GM12878 (cell line): ENCODE measurements at regions not wholly inside any gene's neighbourhood (a gene's known extent, or its start where the extent isn't known, plus 50 kb on each side); places are given as distances from the start of the nearest gene placed in this dataset.

ENCODE experiments used
- ATAC-seq: fragments of 200-7000 bp; cut with Tn5 transposase; 3 replicates; pipeline ENCODE4 v1.9.1; 2020; ENCODE audit warnings: mild to moderate bottlenecking, moderate library complexity
- BruUV-seq: library from RNA; stranded (reverse); fragments of 400-500 nt; replicated peaks from 2 replicates; lab custom pipeline; 2021; lab: Mats Ljungman, UMichigan
- CTCF ChIA-PET: fragments of 300-600 bp; sonication (Branson Sonifier 250); formaldehyde crosslinking; extraction: SDS; loops from one replicate; lab custom pipeline; 2021; ENCODE audit warnings: inconsistent platforms; lab: Yijun Ruan, JAX
- POLR2A ChIA-PET: fragments of 350-600 bp; formaldehyde crosslinking; extraction: SDS; loops from one replicate; lab custom pipeline; 2021; ENCODE audit warnings: inconsistent platforms; lab: Charles Lee
- RAD21 ChIA-PET: fragments of 300-600 bp; sonication (Branson Sonifier 250); formaldehyde crosslinking; loops from one replicate; lab custom pipeline; 2023; ENCODE audit warnings: antibody characterized with exemption; ENCODE audit not compliant: unreplicated experiment; lab: Charles Lee
- SMC1A ChIA-PET: fragments of 300-600 bp; sonication (Branson Sonifier 250); formaldehyde crosslinking; loops from one replicate; lab custom pipeline; 2023; ENCODE audit not compliant: unreplicated experiment, uncharacterized antibody; lab: Charles Lee
- DNase-seq: peaks from one replicate; pipeline ENCODE4 v3.0.0-alpha.2; 2011; ENCODE audit warnings: low read depth, low spot score
- FAIRE-seq: peaks from 3 replicates; lab custom pipeline; 2011; peaks lifted over from hg19 to GRCh38; lab: Jason Lieb, UNC
- H2AFZ ChIP-seq: 2 replicates; pipeline ENCODE4 v1.6.0; 2011; ENCODE audit warnings: low read depth, low read length, control low read depth; ENCODE audit not compliant: control insufficient read depth
- H3K27ac ChIP-seq: 2 replicates; pipeline ENCODE4 v1.5.1; 2011; ENCODE audit warnings: control low read depth; ENCODE audit not compliant: control insufficient read depth, insufficient read depth
- H3K27me3 ChIP-seq, 2 experiments: replicated peaks in 1 of 2; 2 replicates each; pipeline versions ENCODE4 v1.6.0 to v1.6.1; 2011; ENCODE audit warnings: low read length in 1 of 2; ENCODE audit not compliant: control insufficient read depth in 2 of 2, insufficient read depth in 2 of 2
- H3K36me3 ChIP-seq, 2 experiments: 2 replicates each; pipeline ENCODE4 v1.5.1; 2011; ENCODE audit warnings: low read length in 1 of 2; ENCODE audit not compliant: control insufficient read depth in 2 of 2, insufficient read depth in 2 of 2
- H3K4me1 ChIP-seq: 2 replicates; pipeline ENCODE4 v1.6.1; 2011; ENCODE audit warnings: mild to moderate bottlenecking, low read length, moderate library complexity, mixed read lengths; ENCODE audit not compliant: control insufficient read depth, insufficient read depth
- H3K4me2 ChIP-seq: 2 replicates; pipeline ENCODE4 v1.6.0; 2011; ENCODE audit warnings: control low read depth; ENCODE audit not compliant: control insufficient read depth, insufficient read depth
- H3K4me3 ChIP-seq: fragments of 200-600 bp; sonication (generic); 2 replicates; pipeline ENCODE4 v1.5.1; 2016
- H3K79me2 ChIP-seq: 2 replicates; pipeline ENCODE4 v1.6.0; 2011; ENCODE audit warnings: low read length; ENCODE audit not compliant: control insufficient read depth, insufficient read depth
- H3K9ac ChIP-seq: 2 replicates; pipeline ENCODE4 v1.8.0; 2011; ENCODE audit warnings: low read length, control low read depth, mixed read lengths; ENCODE audit not compliant: control insufficient read depth, insufficient read depth
- H3K9me3 ChIP-seq: replicated peaks from 3 replicates; pipeline ENCODE4 v1.5.1; 2011; ENCODE audit warnings: mild to moderate bottlenecking, low read length; ENCODE audit not compliant: control insufficient read depth, insufficient read depth
- H4K20me1 ChIP-seq: 2 replicates; pipeline ENCODE4 v1.6.0; 2011; ENCODE audit not compliant: control insufficient read depth, insufficient read depth
- BCL11A ChIP-seq: IDR thresholded peaks from 2 replicates; pipeline ENCODE4 v1.6.1; 2011; ENCODE audit warnings: low read depth, low read length
- BCLAF1 ChIP-seq: fragments of 450-650 bp; IDR thresholded peaks from 2 replicates; pipeline ENCODE4 v1.6.1; 2017; ENCODE audit warnings: antibody characterized with exemption, mild to moderate bottlenecking, moderate library complexity
- EGR1 ChIP-seq, 2 experiments: IDR thresholded peaks; 1 replicate in 1 of 2; 2 replicates in 1 of 2; pipeline ENCODE4 v1.6.1; 2011 to 2012; ENCODE audit warnings: low read depth in 2 of 2, low read length in 2 of 2, borderline replicate concordance in 1 of 2, mild to moderate bottlenecking in 1 of 2, moderate library complexity in 1 of 2
- KAT2A ChIP-seq: conservative IDR thresholded peaks from 2 replicates; pipeline ENCODE4 v1.6.1; 2011; ENCODE audit warnings: low read depth, low read length; ENCODE audit not compliant: control insufficient read depth
- RAD51 ChIP-seq: fragments of 450-650 bp; IDR thresholded peaks from 2 replicates; pipeline ENCODE4 v1.6.1; 2016; ENCODE audit warnings: moderate library complexity, mild to moderate bottlenecking, inconsistent platforms
- TAF1 ChIP-seq: IDR thresholded peaks from 2 replicates; pipeline ENCODE4 v1.6.1; 2011; ENCODE audit warnings: mild to moderate bottlenecking, low read depth, low read length, borderline replicate concordance
- WGBS: methylation state at CpG from one replicate; pipeline ENCODE4 v1.1.6; 2016; ENCODE audit warnings: low lambda C conversion rate; ENCODE audit not compliant: insufficient replicate concordance, insufficient coverage; ENCODE audit errors: missing lambda C conversion rate; 5-methylcytosine and 5-hydroxymethylcytosine counted together
- in situ Hi-C: fragments of 300-500 bp; cut with MboI; formaldehyde crosslinking; loops from 9 replicates; pipeline ENCODE4 v1.14.3; 2018; ENCODE audit warnings: mixed read lengths
- intact Hi-C: fragments of 100-400 bp; cut with micrococcal nuclease; formaldehyde crosslinking; loops from one replicate; pipeline ENCODE4 v1.14.2; 2022; ENCODE audit not compliant: unreplicated experiment
- TF ChIP-seq, protein P1 (sequence below): IDR thresholded peaks from 2 replicates; pipeline ENCODE4 v1.6.1; 2011; ENCODE audit warnings: low read depth, mild to moderate bottlenecking, low read length, moderate library complexity, borderline replicate concordance; ENCODE audit errors: extremely low read depth

GRCh38 chr12:115752156-115752555, 525.3 kb downstream of the MED13L start:
- Histone ChIP-seq H3K9ac (no peak overlapping the region), H4K20me1 (no peaks in the 10 kb centered on the region), H3K4me1 (no peaks in the 10 kb centered on the region), H3K36me3 (no peaks in the 10 kb centered on the region), H3K4me2 (no peak overlapping the region), H3K4me3 (no peak overlapping the region), H3K27me3 (peaks cover 0 to 2% of the 10 kb centered on the region in 2 experiments; a peak in 1 of 4 replicates), H3K9me3 (no peaks in the 10 kb centered on the region), H2AFZ (no peak overlapping the region), H3K27ac (no peak overlapping the region), H3K79me2 (no peaks in the 10 kb centered on the region)
- no peak for ATAC-seq
- POLR2A ChIA-PET, result no interaction called here
- no peak for FAIRE-seq
- WGBS, result 4% methylated on average over 2 of the region's 2 CpGs
- RAD21 ChIA-PET, result interaction anchor here (1.1 to 1.8 kb wide), 2 partner anchors 333 to 1090 kb away, joined by 3 to 8 read pairs; no protein-coding TSS in a partner anchor
- in situ Hi-C loops (loop anchor here (5.0 kb wide), 1 partner anchor 1090 kb away; no protein-coding TSS in a partner anchor), intact Hi-C loops (loop anchor here (5.0 kb wide), 1 partner anchor 1770 kb away; no protein-coding TSS in a partner anchor)
- SMC1A ChIA-PET, result interaction anchor here (0.8 to 1.6 kb wide), 3 partner anchors 9 to 1089 kb away, joined by 3 to 5 read pairs (median 3); no protein-coding TSS in a partner anchor
- TF ChIP-seq, protein P1, sequence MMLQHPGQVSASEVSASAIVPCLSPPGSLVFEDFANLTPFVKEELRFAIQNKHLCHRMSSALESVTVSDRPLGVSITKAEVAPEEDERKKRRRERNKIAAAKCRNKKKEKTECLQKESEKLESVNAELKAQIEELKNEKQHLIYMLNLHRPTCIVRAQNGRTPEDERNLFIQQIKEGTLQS, result no peak
- TF ChIP-seq KAT2A (no peak), BCLAF1 (no peak), RAD51 (no peak), EGR1 (IDR thresholded peaks at IDR 0.05; ENCODE audit: borderline replicate concordance in 1 of 2, low read depth in 2 of 2, low read length in 2 of 2) (no peak), BCL11A (no peak), TAF1 (no peak)
- no TSS peak for BruUV-seq
- CTCF ChIA-PET, result interaction anchor here (1.8 to 2.3 kb wide), 2 partner anchors 40 to 1090 kb away, joined by 4 to 11 read pairs; no protein-coding TSS in a partner anchor
- no peak for DNase-seq
